HG03095 (cell line): ENCODE measurements at regions not wholly inside any gene's neighbourhood (a gene's known extent, or its start where the extent isn't known, plus 50 kb on each side); places are given as distances from the start of the nearest gene placed in this dataset.
"Not testable (repeated sequence)": the region's sequence is repeated elsewhere in the genome, so short reads cannot be mapped to it uniquely, and the experiment has no call there.

Experiments
- ATAC-seq: cut with Tn5 transposase; IDR thresholded peaks from one replicate; pipeline ENCODE4 v1.9.1; 2021; ENCODE audit warnings: moderate library complexity; ENCODE audit not compliant: unreplicated experiment

DNA sequence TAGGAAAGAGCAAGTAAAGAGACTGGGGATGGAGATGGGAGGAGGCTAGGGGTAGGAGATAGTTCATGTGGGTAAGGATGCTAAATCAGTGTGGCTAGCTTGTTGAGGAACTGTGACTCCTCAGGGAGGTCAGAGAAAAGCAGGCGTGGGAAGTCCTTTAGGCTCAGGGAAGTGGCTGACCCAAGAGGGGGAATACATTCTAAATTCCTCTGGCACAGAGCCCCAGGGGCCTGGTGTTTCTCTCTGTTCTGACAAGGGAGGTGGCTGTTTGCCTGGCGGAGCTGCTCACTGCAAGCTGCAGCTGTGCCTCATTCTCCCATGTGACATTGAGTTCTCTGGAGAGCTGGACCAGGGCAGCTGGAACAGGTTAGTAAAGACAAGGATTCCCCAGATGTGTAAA lies 152.2 kb upstream of the SLC38A2 start:
- no peak for ATAC-seq

DNA sequence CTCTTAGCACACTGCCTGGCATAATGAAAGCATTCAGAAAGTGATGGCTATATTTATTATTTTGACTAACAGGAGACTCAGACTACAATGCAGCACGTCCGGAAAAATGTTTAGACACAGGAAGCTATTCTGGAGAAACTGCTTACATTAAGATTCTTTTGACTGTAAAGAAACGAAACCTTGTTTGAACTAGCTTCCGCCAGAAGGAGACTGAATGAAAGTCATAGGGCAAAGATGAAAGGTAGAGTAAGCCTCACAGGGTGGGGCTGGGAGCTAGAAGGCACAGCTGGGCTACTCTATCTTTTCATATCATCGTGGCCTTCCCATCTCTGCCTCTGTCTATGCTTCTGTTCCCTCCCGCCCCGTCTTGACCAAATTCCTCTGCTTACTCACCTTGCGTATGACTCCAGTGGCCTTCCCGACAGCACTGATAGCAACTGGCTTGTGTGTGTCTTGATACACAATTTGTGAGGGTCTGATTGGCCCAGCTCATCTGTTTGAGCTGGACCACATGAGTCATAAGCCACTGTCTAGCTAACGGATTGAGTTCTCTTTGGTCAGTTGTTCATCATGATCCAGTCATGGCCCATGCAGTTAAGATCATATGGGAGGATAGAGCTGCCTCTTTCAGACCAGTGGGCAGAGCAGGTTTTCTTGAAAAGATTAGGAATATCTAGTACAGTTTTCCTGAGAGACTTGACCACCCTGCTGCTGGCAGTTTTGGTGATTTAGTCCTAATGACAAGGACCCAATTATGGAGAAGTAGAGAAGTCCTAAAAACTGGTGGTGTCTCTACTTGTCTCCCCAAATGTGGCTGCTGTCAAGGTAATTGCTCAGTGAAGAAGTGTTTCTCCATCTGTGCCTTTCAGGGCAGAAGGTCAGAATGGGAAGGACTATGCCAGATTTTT lies 151.5 kb upstream of the SLC38A2 start:
- peak; percentile 60 for ATAC-seq

DNA sequence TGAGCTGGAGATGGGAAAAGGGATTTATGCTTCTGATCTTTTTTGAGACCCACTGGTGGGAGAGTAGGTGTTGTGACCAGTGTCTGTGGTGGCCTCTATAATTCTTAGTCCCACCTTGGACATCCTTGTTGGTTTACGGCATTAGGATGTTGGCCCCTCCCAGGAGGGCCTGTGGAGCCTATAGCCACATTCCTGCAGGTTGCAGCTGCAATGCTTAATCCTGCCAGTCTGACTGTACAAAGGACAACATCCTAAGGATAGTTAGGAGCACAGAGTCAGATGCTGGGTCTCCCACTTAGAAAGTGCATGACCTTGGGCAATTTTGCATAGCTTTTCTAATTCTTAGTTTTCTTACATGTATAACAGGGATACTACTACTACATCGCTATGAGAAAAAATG lies 150.9 kb upstream of the SLC38A2 start:
- no peak for ATAC-seq

DNA sequence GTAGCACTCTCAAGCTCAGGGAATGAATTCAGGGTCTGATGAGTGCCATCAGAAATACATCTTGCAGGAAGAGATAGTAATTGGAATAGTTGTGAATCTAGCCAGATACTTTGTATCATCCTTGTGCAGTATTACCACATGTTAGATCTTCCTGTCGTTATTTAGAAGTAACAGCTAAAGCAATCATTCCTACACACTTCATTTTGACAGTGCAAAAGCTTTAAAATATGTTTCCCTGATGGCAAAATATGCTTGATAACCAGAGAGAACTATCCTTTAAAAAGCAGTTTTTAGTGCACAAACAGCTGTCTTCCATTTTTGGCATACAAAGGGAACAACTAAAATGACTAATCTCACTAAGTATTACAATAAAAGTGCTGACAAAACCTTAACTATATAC lies 149.5 kb upstream of the SLC38A2 start:
- no peak for ATAC-seq

DNA sequence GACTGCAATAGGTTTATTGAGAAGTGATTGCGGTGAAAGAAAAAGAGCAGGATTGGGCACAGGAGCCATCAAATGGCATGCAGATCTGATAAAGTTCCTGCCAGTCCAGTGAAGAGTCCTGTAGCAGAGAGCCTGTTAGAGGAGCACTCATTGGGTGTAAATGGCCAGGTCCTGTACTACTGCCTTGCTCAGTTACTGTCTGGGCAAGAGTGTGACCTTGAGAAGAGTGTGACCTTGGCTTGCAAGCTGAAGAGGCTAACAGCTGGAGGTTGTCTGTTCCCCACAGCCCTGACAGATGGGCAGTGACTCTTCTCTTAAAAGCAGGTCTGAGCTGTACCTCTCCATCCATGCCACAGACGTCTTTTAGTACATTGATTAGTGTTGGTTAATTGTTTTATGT lies 148.6 kb upstream of the SLC38A2 start:
- no peak for ATAC-seq

DNA sequence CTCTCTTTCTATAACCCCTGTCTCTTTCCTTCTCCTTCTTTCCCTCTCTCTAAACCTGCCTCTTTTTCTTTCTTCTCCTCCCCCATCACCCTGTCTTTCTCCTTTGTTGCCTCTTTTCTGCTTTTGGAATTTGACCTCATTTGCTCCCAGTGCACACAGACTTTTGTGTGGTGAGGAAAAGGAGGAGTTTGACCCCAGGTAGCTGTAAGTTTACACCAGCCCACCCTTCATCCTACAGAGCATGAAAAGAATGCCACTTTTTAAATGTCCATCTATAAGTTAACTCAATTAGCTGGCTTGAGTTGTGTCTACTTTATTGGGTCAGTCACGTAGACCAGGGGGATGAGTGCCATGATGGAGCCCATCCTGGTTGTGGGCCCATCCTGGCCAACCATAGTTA lies 146.8 kb upstream of the SLC38A2 start:
- no peak for ATAC-seq

DNA sequence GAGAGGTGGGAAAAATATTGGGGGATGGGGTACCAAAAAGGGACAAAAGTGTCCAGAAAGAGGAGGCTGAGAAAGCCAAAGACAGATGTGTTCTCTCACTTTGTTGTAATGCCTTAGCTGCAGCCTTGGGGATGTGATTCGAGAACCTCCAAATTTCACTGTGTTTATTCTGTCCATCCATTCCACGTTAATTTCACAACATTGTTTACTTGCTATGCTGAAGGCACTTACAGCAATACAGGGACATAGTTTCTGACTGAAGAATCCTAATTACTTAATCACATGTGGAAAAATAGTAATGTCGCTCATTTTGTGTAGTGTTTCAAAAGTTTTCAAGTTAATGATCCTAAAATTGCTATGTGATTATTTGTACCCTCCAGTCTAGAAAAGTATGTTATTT lies 146.2 kb upstream of the SLC38A2 start:
- ATAC-seq: no peak

DNA sequence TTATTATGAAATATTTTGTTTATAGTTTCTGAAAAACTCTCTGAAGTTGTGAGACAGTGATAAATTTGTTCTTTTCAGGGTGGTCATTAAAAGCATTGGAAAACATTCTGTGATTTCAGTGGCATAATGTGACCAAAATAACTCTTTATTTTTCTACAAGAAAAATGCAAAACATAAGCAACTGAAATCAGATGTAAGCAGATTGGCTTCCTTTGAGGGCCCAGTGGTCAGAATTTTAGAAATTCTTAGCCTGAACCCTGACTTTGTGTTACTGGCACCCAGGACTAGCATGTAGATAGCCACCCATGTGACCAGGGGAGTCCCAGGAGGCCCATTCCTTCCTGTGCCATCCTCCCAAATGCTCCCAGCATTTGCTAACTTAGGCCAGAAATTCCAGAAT lies 145.6 kb upstream of the SLC38A2 start:
- ATAC-seq: no peak

DNA sequence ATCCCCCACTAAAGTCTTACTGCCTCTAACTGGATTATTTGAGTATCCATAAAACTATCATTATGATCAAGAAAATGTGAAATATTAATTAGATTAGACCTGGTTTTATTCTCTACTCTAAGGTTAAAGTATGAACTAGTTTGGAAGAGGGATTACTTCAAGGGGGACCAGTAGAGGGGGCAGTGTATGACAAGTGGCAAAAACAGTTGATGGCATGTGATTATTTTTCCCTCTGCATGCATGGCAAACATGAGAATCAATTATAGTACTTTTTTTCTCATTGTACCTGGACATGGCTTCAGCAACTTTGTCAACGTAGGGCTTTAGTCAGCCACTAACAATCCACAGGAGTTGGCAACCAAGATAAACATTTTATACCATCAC lies 145.0 kb upstream of the SLC38A2 start:
- peak; percentile 14 for ATAC-seq

DNA sequence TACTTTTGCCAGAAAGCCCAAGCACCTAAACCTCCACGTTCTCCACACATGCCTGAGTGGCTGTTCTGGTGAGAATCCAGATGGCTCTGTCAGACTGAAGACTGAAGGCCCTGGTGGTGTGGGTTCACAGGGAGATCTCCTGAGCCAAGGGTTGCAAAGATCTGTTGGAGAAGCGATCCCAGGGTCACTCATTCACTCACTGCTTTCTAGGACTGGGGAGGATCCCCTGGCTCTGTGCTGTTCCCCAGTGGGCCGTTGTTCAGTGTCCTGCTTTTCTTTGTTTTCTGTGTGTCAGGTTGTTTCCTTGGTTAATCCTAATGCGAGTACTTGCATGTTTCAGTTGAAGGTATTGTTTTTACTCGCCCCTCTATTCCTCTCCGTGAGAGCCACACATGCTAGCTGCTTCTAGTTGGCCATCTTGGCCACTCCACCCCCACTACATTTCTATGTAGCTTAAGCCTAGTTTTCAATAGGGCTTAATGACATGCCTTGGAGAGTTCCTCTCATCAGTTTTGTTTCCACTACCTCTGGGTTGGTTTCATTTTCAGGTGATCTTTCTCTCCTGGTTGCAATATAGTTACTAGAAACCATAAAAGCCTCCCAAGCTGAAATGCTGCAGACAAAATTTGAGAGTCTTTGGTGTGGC lies 144.5 kb upstream of the SLC38A2 start:
- peak; percentile 95 for ATAC-seq

DNA sequence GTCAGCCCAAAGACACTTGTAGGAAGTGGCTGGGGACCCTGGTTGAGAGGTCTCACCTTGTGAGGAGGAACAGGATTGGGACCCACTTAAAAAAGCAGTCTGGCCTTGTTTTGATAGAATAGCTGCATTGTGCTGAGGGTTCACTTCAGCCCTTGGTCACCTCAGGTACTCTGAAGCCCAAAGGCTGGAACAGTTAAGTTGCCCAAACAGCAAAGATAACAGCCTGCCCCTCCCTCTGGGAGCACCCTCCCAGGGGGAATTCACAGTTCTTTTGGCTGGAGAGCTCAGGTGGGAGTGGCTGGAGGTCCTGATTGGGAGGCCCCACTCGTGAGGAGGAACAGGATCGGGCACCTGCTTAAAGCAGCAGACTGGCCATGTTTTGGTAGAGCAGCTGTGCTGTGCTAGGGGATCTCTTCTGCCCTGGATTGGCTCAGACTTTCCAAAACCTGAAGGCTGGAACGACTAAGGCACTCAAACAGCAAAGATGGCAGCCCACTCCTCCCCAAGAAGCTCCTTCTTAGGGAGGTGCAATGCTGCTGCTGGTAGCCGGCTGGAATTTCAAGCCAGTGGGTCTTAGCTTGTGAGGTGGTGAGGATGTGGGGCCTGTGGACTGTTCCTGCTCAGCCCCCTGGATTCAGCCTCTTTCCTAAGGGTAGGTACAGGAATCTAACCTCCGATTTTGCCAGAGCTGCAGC lies 143.8 kb upstream of the SLC38A2 start:
- no peak for ATAC-seq

DNA sequence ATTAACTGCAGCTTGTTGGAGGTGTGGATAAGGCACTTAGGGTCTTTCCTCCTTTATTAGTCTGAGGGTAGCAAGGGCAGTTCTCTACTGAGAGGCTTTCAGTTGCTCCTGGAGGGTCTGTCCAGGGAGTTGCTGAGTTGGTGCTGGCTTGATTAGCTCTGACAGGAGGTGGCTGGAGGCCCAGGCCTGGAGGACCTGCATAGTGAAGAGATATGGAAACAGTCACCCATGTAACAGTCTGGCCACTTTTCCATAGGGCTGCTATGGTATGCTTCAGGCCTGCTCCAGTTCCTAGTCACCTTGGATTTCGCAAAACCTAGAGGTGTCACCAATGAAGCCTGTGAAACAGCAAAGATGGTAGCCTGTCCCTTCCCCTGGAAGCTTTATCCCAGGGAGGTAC lies 143.3 kb upstream of the SLC38A2 start:
- ATAC-seq: no peak

DNA sequence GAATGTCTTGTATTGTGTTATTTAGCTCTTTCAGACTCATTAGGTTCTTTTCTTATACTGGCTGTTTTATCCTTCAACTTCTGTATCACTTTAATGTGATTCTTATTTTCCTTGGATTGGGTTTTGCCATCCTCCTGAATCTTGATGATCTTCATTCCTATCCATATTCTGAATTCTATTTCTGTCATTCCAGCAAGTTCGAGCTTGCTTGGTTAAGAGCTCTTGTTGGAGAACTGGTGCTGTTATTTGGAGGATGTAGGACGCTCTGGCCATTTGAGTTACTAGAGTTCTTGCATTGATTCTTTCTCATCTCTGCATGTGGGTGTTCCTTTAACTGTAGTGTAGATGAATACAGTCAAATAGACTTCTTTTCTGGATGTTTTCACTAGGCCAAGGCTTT lies 142.3 kb upstream of the SLC38A2 start:
- ATAC-seq: no peak

DNA sequence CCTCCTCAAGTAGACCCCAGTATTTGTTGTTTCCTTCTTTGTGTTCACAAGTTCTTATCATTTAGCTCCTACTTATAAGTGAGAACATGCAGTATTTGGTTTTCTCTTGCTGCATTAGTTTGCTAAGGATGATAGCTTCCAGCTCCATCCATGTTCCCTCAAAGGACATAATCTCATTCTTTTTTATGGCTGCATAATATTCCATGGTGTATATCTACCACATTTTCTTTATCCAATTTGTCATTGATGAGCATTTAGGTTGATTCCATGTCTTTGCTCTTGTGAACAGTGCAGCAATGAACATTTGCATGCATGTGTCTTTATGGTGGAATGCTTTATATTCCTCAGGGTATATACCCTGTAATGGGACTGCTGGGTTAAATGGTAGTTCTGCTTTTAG lies 137.7 kb upstream of the SLC38A2 start:
- not testable (repeated sequence) for ATAC-seq

DNA sequence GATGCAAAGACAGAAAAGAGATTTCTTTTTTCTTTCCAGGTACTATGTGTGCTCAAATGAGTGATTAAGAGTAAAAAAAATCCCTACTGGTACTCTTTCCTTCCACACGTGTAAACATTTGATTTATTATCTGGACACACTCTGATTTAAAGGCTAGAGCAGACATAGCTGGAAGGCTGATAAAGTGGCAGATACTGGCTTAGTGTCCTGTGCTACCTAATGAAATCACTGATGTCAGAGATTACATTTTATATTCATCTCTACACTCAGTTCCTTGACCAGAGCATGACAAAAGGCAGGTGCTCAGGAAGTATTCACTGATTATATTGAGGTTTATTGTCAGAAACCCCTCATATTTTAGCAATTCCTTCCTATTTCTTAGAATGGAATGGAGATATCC lies 136.6 kb upstream of the SLC38A2 start:
- no peak for ATAC-seq

DNA sequence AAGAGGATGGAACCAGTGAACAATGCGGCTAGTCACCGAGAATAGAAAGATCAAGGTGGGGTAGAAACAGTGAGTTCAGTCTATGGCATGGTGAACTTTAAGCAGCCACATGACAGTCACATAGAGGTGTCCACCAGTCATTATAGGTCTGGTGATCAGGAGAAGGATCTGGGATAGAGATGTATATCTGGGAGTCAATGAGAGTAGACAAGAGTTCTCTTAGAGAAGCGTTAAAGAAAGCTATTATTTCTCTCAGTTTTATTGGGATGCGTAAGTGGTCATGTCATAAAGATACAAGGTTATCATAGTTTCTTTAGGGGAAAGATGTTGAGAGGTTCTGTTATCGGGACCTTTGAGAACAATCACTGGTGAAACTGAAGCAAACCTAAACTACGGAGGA lies 136.1 kb upstream of the SLC38A2 start:
- no peak for ATAC-seq

DNA sequence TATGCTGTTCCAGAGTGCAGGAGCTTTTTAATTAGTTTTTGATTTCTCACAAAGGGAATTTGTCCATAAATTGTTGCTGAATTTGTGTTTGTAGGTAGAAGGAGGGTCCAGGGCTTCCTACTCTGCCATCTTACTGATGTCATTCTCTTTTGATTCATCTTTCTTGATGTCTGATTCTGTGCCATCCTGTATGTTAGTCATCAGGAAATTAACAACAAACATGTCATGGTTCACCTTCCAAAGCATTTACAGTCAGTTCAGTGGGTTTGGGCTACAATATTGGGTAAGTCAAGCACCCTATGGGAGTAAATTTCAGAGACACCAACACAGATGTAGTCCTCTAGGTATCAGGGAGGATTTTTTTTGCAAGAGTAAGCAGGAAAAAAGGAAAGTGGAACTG lies 135.2 kb upstream of the SLC38A2 start:
- ATAC-seq: no peak

DNA sequence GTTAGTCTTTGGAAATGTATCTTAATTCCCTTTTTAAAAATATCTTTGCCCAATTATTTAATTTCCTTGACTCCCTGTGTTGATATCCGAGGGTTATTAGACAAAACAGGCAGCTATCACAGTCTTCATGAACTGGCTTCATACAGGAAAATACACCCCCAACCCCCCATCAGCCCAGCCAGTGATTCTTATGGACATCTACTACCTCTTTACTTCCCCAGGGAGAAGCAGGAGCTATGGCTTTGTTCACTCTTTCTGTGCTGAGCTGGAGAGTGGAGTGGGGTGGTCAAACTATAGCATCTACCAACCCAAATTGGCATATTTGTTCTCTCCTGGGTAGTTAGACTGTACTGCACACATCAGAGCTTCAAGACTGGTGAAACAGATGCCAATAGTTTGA lies 134.4 kb upstream of the SLC38A2 start:
- ATAC-seq: no peak

DNA sequence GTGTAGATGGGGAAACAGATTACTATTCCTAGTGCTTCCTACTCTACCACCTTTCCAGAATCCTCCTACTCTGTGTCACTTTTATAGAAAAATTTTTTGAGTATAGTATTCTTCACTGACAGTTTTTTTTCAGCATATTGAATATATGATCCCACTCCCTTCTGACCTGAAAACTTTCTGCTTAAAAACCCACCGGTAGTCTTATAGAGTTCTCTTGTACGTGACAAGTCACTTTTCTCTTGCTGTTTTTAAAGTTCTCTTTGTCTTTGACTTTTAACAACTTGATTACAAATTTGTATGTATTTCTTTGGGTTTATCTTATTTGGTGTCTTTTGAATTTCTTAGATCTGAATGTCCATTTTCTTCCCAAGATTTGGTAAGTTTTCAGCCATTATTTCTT lies 133.6 kb upstream of the SLC38A2 start:
- no peak for ATAC-seq

DNA sequence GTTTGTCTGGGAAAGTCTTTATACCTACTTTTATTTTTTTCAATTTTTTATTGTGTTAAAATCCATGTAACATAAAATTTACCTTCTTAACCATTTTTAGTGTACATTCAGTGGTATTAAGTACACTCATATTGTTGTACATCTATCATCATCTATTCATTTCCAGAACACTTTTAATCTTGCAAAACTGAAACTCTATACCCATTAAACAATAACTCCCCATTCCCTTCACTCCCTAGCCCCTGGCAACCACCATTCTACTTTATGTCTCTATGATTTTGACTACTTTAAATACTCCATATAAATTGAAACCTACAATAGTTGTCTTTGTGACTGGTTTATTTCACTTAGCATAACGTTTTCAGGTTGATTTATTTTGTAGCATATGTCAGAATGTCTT lies 131.9 kb upstream of the SLC38A2 start:
- no peak for ATAC-seq

DNA sequence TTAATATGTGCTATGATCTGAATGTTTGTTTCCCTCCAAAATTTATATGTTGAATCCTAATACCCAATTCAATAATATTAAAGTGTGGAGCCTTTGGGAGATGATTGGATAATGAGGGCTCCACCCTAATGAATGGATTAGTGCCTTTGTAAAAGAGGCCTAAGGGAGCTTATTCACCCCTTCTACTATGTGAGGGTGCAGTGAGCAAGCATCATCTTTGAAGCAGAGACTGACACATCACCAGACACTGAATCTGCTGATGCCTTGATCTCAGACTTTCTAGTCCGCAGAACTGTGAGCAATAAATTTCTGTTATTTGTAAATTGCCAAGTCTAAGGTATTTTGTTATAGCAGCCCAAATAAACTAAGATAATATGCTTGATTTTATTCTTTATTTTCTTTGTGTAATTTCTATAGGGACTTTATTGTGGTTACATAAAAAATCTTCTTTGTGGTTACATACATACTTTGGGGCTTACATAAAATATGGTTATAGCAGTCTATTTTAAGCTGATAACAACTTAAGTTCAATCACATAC lies 131.1 kb upstream of the SLC38A2 start:
- ATAC-seq: no peak

DNA sequence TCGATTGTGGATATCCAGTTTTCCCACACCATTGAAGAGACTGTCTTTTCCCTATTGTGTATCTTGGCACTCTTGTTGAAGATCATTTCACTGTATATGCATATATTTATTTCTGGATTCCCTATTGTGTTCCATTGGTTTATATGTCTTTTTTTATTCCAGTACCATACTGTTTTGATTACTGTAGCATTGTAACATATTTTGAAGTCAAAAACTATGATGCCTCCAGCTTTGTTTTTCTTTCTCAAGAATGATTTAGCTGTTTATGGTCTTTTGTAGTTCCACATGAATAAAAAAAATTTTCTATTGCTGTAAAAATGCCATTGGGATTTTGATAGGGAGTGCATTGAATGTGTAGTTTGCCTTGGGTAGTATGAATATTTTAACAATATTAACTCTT lies 128.1 kb upstream of the SLC38A2 start:
- ATAC-seq: no peak
